GM12891 (cell line): ENCODE measurements at regions not wholly inside any gene's neighbourhood (a gene's known extent, or its start where the extent isn't known, plus 50 kb on each side); places are given as distances from the start of the nearest gene placed in this dataset.

Source experiments
- POLR2A ChIP-seq: IDR thresholded peaks from 2 replicates; pipeline ENCODE4 v1.6.1; 2011; ENCODE audit warnings: low read depth, low read length, control low read depth
- POLR2AphosphoS5 ChIP-seq: IDR thresholded peaks from 2 replicates; pipeline ENCODE4 v1.6.1; 2011; ENCODE audit warnings: low read depth, low read length, control low read depth
- TAF1 ChIP-seq: IDR thresholded peaks from 2 replicates; pipeline ENCODE4 v1.6.1; 2011; ENCODE audit warnings: low read depth, low read length, control low read depth

- TF ChIP-seq POLR2A (no peak), POLR2AphosphoS5 (no peak), TAF1 (no peak)
These were observed 906.9 kb upstream of the TMEFF2 start for GRCh38 chr2:193101591-193101990.
